ENCODE measurements at regions not wholly inside any gene's neighbourhood (a gene's known extent, or its start where the extent isn't known, plus 50 kb on each side); places are given as distances from the start of the nearest gene placed in this dataset.
"Not testable (repeated sequence)": the region's sequence is repeated elsewhere in the genome, so short reads cannot be mapped to it uniquely, and the experiment has no call there.

DNA sequence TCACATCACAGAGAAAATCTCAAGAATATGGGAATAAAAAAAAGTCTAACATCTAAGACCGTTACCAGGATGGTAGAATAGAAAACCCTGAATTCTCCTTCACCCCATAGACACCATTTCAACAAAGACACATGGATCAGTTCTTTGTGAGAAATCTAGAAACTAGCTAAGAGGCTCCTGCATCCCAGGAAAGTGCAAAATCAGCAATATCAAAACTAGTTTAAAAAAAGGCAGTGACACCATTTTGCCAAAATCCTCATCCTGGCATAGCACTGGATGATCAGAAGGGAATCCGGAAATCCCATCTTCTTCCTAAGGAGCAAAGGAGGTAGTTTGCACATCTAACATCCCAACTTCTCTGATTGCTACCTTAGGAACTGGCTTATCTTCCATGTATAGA is 88.9 kb upstream of the MAGEE2 start:
- H3K4me3 ChIP-seq (ENCODE audit: low read length in 2 of 2), result no peak overlapping the region
- CTCF ChIA-PET (ENCODE audit: partially characterized antibody), result no interaction called here

DNA sequence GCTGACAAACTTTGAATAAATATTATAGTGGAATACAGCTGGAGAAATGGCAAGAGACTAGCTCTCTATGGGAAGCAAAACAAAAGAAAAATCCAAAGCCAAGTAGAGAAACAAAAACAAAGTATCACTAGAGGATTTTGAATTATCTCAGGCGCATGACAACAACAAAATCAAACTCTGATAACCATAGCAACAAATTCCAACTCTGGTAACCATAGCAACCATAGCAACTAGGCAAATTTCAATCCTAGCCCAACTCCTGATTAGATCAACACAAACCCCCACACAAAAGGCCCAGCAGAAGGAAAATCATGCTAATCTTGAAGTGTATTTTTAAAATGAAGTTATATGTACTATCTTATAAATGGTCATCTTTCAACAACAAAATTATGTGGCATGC is 98.4 kb upstream of the MAGEE2 start:
- no peak overlapping the region for H3K4me3 ChIP-seq (ENCODE audit: low read length in 2 of 2)
- H3K27me3 ChIP-seq (ENCODE audit: insufficient read depth, low read length), result no peaks in the 10 kb centered on the region
- peaks cover 0 to 2% (median 0%) of the 10 kb centered on the region in 4 donors for H3K4me1 Mint-ChIP-seq
- H3K27me3 Mint-ChIP-seq, result peaks cover 2 to 4% of the 10 kb centered on the region in 2 donors
- H3K4me1 ChIP-seq (ENCODE audit: insufficient read depth, low read length), result no peaks in the 10 kb centered on the region
- no peak overlapping the region for H3K27ac ChIP-seq (ENCODE audit: low read depth, low read length)
- no peaks in the 10 kb centered on the region for H3K36me3 ChIP-seq (ENCODE audit: insufficient read depth, low read length)
- no peaks in the 10 kb centered on the region for H3K9me3 Mint-ChIP-seq
- CTCF ChIA-PET (ENCODE audit: partially characterized antibody), result no interaction called here
- DNase-seq, result no peak
- H3K27ac Mint-ChIP-seq, result no peak overlapping the region
- intact Hi-C loops (cut with micrococcal nuclease), result no loop called here
- H3K9me3 ChIP-seq (ENCODE audit: control insufficient read depth in 1 of 2, low read length in 2 of 2), result no peaks in the 10 kb centered on the region
- POLR2A ChIA-PET (ENCODE audit: partially characterized antibody), result no interaction called here
- H3K4me3 Mint-ChIP-seq, result no peak overlapping the region
- no peaks in the 10 kb centered on the region for H3K36me3 Mint-ChIP-seq

More for the DNA sequence above, 88.9 kb upstream of the MAGEE2 start:
- peaks cover 0 to 5% (median 0%) of the 10 kb centered on the region in 8 donors for H3K9me3 Mint-ChIP-seq
- no peaks in the 10 kb centered on the region for H3K36me3 Mint-ChIP-seq
- no peaks in the 10 kb centered on the region for H3K36me3 ChIP-seq (ENCODE audit: insufficient read depth, low read length)
- H3K4me1 Mint-ChIP-seq, result no peaks in the 10 kb centered on the region
- no peak for DNase-seq
- H3K4me1 ChIP-seq (ENCODE audit: insufficient read depth, low read length), result no peaks in the 10 kb centered on the region
- H3K27me3 Mint-ChIP-seq, result peaks cover 2 to 3% of the 10 kb centered on the region in 2 donors
- intact Hi-C loops (cut with micrococcal nuclease), result no loop called here
- no peak overlapping the region for H3K4me3 Mint-ChIP-seq
- H3K27ac ChIP-seq (ENCODE audit: low read depth, low read length), result no peak overlapping the region
- no peaks in the 10 kb centered on the region for H3K27me3 ChIP-seq (ENCODE audit: insufficient read depth, low read length)
- POLR2A ChIA-PET (ENCODE audit: partially characterized antibody), result no interaction called here
- H3K9me3 ChIP-seq (ENCODE audit: control insufficient read depth in 1 of 2, low read length in 2 of 2), result no peaks in the 10 kb centered on the region
- no peak overlapping the region for H3K27ac Mint-ChIP-seq

DNA sequence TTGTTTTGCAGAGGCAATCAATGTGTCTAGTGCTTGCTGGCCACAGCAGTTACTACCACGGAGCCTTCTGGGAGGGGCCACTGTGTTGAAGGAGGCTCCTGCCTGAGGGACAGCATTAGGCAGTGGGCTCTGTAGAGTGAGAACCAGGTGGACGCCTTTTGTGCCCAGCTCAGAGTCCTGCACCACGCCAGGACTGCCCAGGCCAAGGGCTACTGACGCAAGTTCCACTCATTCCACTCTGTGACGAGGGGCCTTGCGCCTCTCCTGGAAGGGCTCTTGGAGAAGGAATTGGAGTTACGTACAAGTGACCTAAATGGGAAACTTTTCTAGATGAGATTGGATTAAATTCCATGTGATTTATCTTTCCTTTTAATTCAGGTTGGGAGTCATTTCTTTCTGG is 102.8 kb upstream of the MAGEE2 start:
- Histone ChIP-seq H3K4me3 (ENCODE audit: low read length in 2 of 2) (no peak overlapping the region), H3K27me3 (ENCODE audit: insufficient read depth, low read length) (no peaks in the 10 kb centered on the region), H3K27ac (ENCODE audit: low read depth, low read length) (no peak overlapping the region), H3K36me3 (ENCODE audit: insufficient read depth, low read length) (no peaks in the 10 kb centered on the region), H3K4me1 (ENCODE audit: insufficient read depth, low read length) (no peaks in the 10 kb centered on the region), H3K9me3 (ENCODE audit: control insufficient read depth in 1 of 2, low read length in 2 of 2) (no peaks in the 10 kb centered on the region)
- H3K36me3 Mint-ChIP-seq, result no peaks in the 10 kb centered on the region
- no peaks in the 10 kb centered on the region for H3K9me3 Mint-ChIP-seq
- peaks cover 0 to 2% (median 0%) of the 10 kb centered on the region in 4 donors for H3K4me1 Mint-ChIP-seq
- H3K27ac Mint-ChIP-seq, result no peak overlapping the region
- H3K4me3 Mint-ChIP-seq, result no peak overlapping the region
- DNase-seq, result no peak
- H3K27me3 Mint-ChIP-seq, result peaks cover 0 to 3% of the 10 kb centered on the region in 2 donors
- ChIA-PET CTCF (ENCODE audit: partially characterized antibody) (no interaction called here), POLR2A (ENCODE audit: partially characterized antibody) (no interaction called here)
- intact Hi-C loops (cut with micrococcal nuclease), result no loop called here

DNA sequence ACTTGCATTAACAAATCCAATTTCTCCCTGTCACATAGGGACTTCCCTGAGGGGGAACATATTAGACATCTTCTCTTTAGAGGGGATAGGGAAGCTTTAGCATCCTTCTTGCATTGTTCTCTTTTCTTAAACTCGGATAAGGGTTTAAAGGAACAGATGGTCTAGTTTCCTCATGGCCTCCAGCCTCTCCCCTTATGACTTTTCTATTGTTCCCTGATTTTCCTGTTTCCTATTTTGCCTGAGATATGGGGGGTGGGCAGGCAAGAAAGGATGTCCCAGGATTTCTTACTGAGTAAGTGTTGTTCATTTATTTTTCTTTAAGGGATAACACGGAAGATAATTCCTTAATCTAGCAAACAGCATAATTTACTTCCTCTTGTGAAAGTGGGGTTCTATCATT is 107.7 kb upstream of the MAGEE2 start:
- H3K27ac ChIP-seq (ENCODE audit: low read depth, low read length), result no peak overlapping the region
- ChIA-PET CTCF (ENCODE audit: partially characterized antibody) (no interaction called here), POLR2A (ENCODE audit: partially characterized antibody) (no interaction called here)
- H3K27ac Mint-ChIP-seq, result no peak overlapping the region
- intact Hi-C loops (cut with micrococcal nuclease), result no loop called here
- H3K9me3 ChIP-seq (ENCODE audit: control insufficient read depth in 1 of 2, low read length in 2 of 2), result no peaks in the 10 kb centered on the region
- H3K36me3 Mint-ChIP-seq, result no peaks in the 10 kb centered on the region
- DNase-seq, result no peak
- no peaks in the 10 kb centered on the region for H3K27me3 ChIP-seq (ENCODE audit: insufficient read depth, low read length)
- no peaks in the 10 kb centered on the region for H3K36me3 ChIP-seq (ENCODE audit: insufficient read depth, low read length)
- no peak overlapping the region for H3K4me3 Mint-ChIP-seq
- no peaks in the 10 kb centered on the region for H3K4me1 Mint-ChIP-seq
- H3K4me1 ChIP-seq (ENCODE audit: insufficient read depth, low read length), result no peaks in the 10 kb centered on the region
- peaks cover 0 to 4% of the 10 kb centered on the region in 2 donors for H3K27me3 Mint-ChIP-seq
- H3K9me3 Mint-ChIP-seq, result no peaks in the 10 kb centered on the region
- H3K4me3 ChIP-seq (ENCODE audit: low read length in 2 of 2), result no peak overlapping the region

DNA sequence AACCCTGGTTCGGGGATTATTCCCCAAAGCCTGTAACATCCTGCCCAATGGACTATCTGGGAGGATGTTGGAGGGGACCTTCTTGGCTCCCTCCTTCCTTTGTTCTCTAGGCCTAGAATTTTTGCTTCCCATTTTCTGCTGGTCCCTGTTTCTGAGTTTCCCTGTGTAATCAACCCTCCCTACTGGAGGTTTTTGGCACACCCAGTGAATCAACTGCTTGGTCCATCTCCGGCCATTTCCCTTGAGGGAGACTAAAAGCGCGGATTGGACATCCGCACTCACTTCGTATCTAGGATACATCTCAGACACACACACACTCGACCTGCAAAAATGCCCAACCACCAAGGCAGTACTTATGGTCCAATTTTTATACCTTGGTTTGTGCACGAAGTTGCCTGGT is 108.2 kb upstream of the MAGEE2 start:
- no peak overlapping the region for H3K27ac ChIP-seq (ENCODE audit: low read depth, low read length)
- CTCF ChIA-PET (ENCODE audit: partially characterized antibody), result no interaction called here
- H3K9me3 ChIP-seq (ENCODE audit: control insufficient read depth in 1 of 2, low read length in 2 of 2), result no peaks in the 10 kb centered on the region
- H3K4me3 Mint-ChIP-seq, result no peak overlapping the region
- no peaks in the 10 kb centered on the region for H3K9me3 Mint-ChIP-seq
- no peak for DNase-seq
- H3K27me3 ChIP-seq (ENCODE audit: insufficient read depth, low read length), result no peaks in the 10 kb centered on the region
- POLR2A ChIA-PET (ENCODE audit: partially characterized antibody), result no interaction called here
- no peaks in the 10 kb centered on the region for H3K36me3 ChIP-seq (ENCODE audit: insufficient read depth, low read length)
- no peaks in the 10 kb centered on the region for H3K36me3 Mint-ChIP-seq
- no peaks in the 10 kb centered on the region for H3K4me1 ChIP-seq (ENCODE audit: insufficient read depth, low read length)
- peaks cover 0 to 4% of the 10 kb centered on the region in 2 donors for H3K27me3 Mint-ChIP-seq
- intact Hi-C loops (cut with micrococcal nuclease), result no loop called here
- H3K27ac Mint-ChIP-seq, result no peak overlapping the region
- H3K4me3 ChIP-seq (ENCODE audit: low read length in 2 of 2), result no peak overlapping the region
- no peaks in the 10 kb centered on the region for H3K4me1 Mint-ChIP-seq

DNA sequence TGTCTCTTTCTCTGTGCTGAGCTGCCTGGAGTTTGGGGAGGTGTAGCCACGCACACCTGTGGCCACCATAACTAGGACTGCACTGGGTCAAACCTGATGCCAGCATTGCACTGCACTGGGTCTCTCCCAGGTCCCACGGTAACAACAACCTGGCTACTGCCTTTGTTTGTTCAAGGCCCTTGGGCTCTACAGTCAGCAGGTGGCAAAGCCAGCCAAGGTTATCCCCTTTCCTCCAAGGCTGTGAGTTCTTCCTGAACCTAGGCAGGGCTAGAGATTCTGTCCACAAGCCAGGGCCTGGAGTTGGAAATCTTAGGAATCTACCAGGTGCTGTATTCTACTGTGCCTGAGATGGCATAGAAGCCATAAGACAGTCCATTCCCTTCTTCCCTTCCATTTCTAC is 126.7 kb upstream of the MAGEE2 start:
- no peaks in the 10 kb centered on the region for H3K9me3 Mint-ChIP-seq
- Histone ChIP-seq H3K27ac (ENCODE audit: low read depth, low read length) (no peak overlapping the region), H3K9me3 (ENCODE audit: control insufficient read depth in 1 of 2, low read length in 2 of 2) (no peaks in the 10 kb centered on the region), H3K36me3 (ENCODE audit: insufficient read depth, low read length) (no peaks in the 10 kb centered on the region), H3K4me1 (ENCODE audit: insufficient read depth, low read length) (no peaks in the 10 kb centered on the region), H3K4me3 (ENCODE audit: low read length in 2 of 2) (no peak overlapping the region), H3K27me3 (ENCODE audit: insufficient read depth, low read length) (no peaks in the 10 kb centered on the region)
- intact Hi-C loops (cut with micrococcal nuclease), result no loop called here
- no peak overlapping the region for H3K27ac Mint-ChIP-seq
- H3K36me3 Mint-ChIP-seq, result no peaks in the 10 kb centered on the region
- DNase-seq, result no peak
- ChIA-PET POLR2A (ENCODE audit: partially characterized antibody) (no interaction called here), CTCF (ENCODE audit: partially characterized antibody) (no interaction called here)
- peaks cover 0 to 2% (median 0%) of the 10 kb centered on the region in 4 donors for H3K4me1 Mint-ChIP-seq
- no peaks in the 10 kb centered on the region for H3K27me3 Mint-ChIP-seq
- H3K4me3 Mint-ChIP-seq, result no peak overlapping the region

DNA sequence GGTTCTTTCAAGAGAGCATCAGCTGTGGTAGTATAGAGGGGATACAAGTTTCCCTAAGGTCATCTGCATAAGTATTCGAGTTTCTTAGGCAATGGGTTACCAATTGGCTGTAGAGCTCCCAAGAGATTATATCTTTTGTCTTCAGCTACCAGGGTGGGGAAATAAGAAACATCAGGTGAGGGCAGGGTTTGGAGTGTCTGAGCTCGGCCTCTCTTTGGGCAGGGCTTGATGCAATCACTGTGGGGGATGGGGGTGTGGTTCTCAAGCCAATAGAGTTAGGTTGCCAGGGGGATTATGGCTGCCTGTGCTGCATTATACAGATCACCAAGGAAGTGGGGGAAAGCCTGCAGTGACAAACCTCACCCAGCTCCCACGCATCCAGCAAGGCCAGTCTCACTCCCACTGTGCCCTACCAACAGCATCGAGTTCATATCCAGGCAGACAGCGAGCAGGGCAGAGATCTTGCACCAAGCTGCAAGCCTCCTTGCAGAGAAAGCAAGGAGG is 172.1 kb upstream of the MAGEE2 start:
- Mint-ChIP-seq H3K9me3 (peaks cover 0 to 4% (median 0%) of the 10 kb centered on the region in 8 donors), H3K27ac (no peak overlapping the region), H3K4me1 (no peaks in the 10 kb centered on the region), H3K27me3 (peaks cover 2 to 3% of the 10 kb centered on the region in 2 donors), H3K36me3 (no peaks in the 10 kb centered on the region), H3K4me3 (no peak overlapping the region)
- H3K4me1 ChIP-seq (ENCODE audit: insufficient read depth, low read length), result no peaks in the 10 kb centered on the region
- H3K4me3 ChIP-seq (ENCODE audit: low read length in 2 of 2), result no peak overlapping the region
- ChIA-PET POLR2A (ENCODE audit: partially characterized antibody) (no interaction called here), CTCF (ENCODE audit: partially characterized antibody) (no interaction called here)
- intact Hi-C loops (cut with micrococcal nuclease), result no loop called here
- H3K9me3 ChIP-seq (ENCODE audit: control insufficient read depth in 1 of 2, low read length in 2 of 2), result no peaks in the 10 kb centered on the region
- H3K27me3 ChIP-seq (ENCODE audit: insufficient read depth, low read length), result no peaks in the 10 kb centered on the region
- no peak overlapping the region for H3K27ac ChIP-seq (ENCODE audit: low read depth, low read length)
- no peak for DNase-seq
- no peaks in the 10 kb centered on the region for H3K36me3 ChIP-seq (ENCODE audit: insufficient read depth, low read length)

DNA sequence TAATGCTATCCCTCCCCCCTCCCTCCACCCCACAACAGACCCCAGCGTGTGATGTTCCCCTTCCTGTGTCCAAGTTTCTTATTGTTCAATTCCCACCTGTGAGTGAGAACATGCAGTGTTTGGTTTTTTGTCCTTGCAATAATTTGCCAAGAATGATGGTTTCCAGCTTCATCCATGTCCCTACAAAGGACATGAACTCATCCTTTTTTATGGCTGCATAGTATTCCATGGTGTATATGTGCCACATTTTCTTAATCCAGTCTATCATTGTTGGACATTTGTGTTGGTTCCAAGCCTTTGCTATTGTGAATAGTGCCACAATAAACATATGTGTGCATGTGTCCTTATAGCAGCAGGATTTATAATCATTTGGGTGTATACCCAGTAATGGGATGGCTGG is 176.3 kb upstream of the MAGEE2 start:
- H3K9me3 ChIP-seq (ENCODE audit: control insufficient read depth in 1 of 2, low read length in 2 of 2); POLR2A ChIA-PET (ENCODE audit: partially characterized antibody); H3K36me3 Mint-ChIP-seq; H3K4me3 Mint-ChIP-seq; H3K27ac ChIP-seq (ENCODE audit: low read depth, low read length); H3K4me1 ChIP-seq (ENCODE audit: insufficient read depth, low read length); H3K27ac Mint-ChIP-seq; H3K27me3 Mint-ChIP-seq; H3K4me3 ChIP-seq (ENCODE audit: low read length in 2 of 2); H3K4me1 Mint-ChIP-seq; H3K36me3 ChIP-seq (ENCODE audit: insufficient read depth, low read length); CTCF ChIA-PET (ENCODE audit: partially characterized antibody); intact Hi-C loops (cut with micrococcal nuclease); H3K9me3 Mint-ChIP-seq; H3K27me3 ChIP-seq (ENCODE audit: insufficient read depth, low read length); DNase-seq: not testable (repeated sequence)

Measured in CD4-positive, alpha-beta memory T cell (primary cell).